ENCODE measurements at regions not wholly inside any gene's neighbourhood (a gene's known extent, or its start where the extent isn't known, plus 50 kb on each side); places are given as distances from the start of the nearest gene placed in this dataset.

DNA sequence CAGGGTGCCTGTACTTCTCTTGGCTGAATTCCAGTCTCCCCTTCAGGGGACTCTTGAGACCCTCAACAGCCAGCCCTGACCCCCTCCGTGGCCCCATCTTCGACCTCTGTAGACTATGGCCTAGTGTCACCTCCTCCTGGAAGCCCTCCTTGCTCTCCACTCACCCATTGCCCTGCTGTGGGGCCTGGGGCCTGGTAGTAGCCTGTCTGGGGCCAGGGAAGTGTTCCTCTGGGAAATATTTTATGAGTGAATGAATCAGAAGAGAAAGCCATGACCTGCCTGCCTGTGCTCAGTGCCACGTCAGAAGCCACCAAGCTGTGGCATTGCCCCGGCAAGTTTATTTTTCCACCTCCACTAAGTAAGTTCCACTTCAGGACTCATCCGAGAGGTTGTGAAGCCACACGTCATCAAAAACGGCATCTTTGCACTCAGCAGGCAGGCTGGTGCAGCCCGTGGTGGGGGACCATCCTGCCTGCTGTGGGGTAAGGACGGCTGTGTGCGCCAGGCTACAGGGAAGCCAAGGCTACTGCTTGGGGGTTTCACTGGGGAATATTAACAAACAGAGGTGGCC, 59.6 kb upstream of the PPARA start:
- ChIA-PET POLR2A (no interaction called here), CTCF (interaction anchor here (1.4 kb wide), 1 partner anchor 85 kb away, joined by 3 read pairs; no protein-coding TSS in a partner anchor)
- no peak for DNase-seq (ENCODE audit: extremely low spot score)
- TF ChIP-seq, protein P1, sequence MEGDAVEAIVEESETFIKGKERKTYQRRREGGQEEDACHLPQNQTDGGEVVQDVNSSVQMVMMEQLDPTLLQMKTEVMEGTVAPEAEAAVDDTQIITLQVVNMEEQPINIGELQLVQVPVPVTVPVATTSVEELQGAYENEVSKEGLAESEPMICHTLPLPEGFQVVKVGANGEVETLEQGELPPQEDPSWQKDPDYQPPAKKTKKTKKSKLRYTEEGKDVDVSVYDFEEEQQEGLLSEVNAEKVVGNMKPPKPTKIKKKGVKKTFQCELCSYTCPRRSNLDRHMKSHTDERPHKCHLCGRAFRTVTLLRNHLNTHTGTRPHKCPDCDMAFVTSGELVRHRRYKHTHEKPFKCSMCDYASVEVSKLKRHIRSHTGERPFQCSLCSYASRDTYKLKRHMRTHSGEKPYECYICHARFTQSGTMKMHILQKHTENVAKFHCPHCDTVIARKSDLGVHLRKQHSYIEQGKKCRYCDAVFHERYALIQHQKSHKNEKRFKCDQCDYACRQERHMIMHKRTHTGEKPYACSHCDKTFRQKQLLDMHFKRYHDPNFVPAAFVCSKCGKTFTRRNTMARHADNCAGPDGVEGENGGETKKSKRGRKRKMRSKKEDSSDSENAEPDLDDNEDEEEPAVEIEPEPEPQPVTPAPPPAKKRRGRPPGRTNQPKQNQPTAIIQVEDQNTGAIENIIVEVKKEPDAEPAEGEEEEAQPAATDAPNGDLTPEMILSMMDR (IDR thresholded peaks at IDR 0.05; ENCODE audit: control extremely low read depth, extremely low read depth, low read depth, missing control alignments), result no peak

DNA sequence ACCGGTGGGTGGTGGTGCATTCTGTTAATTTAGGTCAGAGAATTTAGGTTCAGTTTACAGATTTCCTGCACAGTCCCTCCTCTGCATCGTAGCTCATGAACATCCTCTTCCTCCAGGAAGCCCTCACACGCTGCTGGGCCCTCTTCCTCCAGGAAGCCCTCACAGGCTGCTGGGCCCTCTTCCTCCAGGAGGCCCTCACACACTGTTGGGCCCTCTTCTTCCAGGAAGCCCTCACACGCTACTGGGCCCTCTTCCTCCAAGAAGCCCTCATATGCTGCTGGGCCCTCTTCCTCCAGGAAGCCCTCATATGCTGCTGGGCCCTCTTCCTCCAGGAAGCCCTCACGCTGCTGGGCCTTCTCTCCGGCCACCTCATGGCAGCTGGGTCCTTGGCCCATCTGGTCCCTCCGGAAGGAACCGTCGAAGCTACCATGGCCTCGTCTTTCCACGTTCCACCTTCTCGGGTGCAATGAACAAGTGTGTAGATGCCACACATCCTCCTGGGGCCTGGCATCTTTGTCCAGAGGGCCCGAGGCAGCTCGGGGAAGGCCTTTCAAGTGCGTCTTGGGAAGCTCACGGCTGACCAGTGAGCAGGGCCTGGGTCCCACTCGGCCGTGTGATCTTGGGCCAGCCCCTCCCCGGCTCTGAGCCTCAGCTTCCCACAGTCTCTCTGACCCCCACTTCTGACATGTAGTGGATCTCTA, 58.9 kb upstream of the PPARA start:
- TF ChIP-seq, protein P1 (IDR thresholded peaks at IDR 0.05; ENCODE audit: control extremely low read depth, extremely low read depth, low read depth, missing control alignments), result no peak
- CTCF ChIA-PET, result interaction anchor here (1.4 kb wide), 2 partner anchors 31 to 85 kb away, joined by 3 read pairs; no protein-coding TSS in a partner anchor
- POLR2A ChIA-PET, result no interaction called here
- no peak for DNase-seq (ENCODE audit: extremely low spot score)

DNA sequence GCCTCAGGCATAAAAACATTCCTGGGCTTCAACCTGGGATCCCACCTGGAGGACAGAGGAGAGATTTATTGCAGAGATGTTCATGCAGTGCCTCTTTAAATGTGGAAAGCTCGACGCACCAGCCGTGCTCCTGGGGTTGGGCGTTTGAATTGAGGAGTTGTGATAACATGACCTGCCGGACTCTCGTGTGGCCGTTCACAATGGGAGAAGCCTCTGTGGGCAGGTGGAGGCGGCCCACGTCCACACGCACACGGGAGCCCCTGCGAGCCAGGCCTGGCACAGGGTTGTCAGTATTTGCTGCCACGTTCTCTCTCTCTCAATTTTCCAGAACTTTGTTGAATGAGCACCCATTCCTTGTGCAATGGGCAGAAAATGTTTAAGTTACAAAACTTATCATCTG, 58.3 kb upstream of the PPARA start:
- no peak for DNase-seq (ENCODE audit: extremely low spot score)
- CTCF ChIA-PET, result interaction anchor here (1.4 kb wide), 2 partner anchors 31 to 86 kb away, joined by 3 read pairs; no protein-coding TSS in a partner anchor
- POLR2A ChIA-PET, result no interaction called here
- TF ChIP-seq, protein P1 (IDR thresholded peaks at IDR 0.05; ENCODE audit: control extremely low read depth, extremely low read depth, low read depth, missing control alignments), result no peak

DNA sequence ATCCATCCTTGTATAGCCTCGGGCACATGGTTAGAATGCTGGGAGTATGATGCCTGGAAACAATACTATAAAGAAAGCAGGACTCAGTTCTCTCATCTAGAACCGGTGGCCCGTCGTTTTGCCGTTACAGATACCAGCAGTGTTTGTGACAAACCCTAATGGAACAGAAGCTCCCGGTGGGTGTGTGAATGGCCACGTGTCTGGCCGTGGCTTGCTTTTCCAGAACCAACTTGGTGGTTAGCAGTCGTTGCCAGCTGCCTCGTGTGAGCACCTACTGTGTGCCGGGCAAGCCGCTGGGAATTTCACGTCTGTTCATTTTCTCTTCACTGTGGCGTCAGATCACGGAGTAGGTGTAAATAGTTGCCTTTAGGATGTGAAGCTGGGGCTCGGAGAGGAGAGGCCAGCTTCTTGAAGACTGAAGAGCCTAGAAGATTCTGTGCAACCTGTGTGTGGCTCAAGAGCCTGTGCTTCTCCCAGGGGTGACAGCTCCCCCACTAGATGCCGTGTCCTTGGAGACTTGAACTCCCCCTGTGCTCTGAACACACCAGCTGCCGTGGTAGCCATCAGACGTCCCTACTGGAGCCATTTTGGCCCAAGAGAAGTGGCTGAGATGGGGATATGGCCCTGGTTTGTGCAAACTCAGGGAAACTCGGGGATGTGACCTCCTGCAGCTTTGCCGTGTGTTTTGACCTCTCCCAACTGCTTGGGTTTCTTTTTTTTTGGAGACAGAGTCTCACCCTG, 57.5 kb upstream of the PPARA start:
- TF ChIP-seq, protein P1 (IDR thresholded peaks at IDR 0.05; ENCODE audit: control extremely low read depth, extremely low read depth, low read depth, missing control alignments), result no peak
- ChIA-PET CTCF (interaction anchor here (1.4 kb wide), 1 partner anchor 30 kb away, joined by 3 read pairs; no protein-coding TSS in a partner anchor), POLR2A (no interaction called here)
- DNase-seq (ENCODE audit: extremely low spot score), result no peak

DNA sequence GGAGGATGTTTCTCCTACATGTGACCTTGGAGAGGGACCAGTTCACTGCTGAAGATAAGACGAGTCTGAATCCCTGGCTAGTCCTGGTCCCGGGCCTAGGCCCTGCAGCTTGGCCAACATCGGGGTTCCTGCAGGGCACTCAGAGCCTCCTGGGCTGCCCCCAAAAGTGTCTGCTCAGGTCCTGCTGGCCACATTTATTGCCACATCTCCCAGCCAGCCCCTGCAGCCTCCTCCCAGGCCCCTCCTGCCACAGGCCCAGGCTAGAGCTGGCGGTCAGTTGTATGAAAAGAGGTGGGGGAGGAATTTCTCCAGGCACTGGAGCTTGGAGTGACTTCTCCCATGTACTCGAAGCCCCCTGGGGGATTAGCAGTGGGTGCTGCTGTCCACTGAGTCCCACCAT, 56.5 kb upstream of the PPARA start:
- DNase-seq (ENCODE audit: extremely low spot score), result no peak
- TF ChIP-seq, protein P1 (IDR thresholded peaks at IDR 0.05; ENCODE audit: control extremely low read depth, extremely low read depth, low read depth, missing control alignments), result no peak
- POLR2A ChIA-PET, result no interaction called here
- CTCF ChIA-PET, result interaction anchor here (1.0 to 1.4 kb wide), 3 partner anchors 22 to 88 kb away, joined by 3 to 5 read pairs (median 3); no protein-coding TSS in a partner anchor

DNA sequence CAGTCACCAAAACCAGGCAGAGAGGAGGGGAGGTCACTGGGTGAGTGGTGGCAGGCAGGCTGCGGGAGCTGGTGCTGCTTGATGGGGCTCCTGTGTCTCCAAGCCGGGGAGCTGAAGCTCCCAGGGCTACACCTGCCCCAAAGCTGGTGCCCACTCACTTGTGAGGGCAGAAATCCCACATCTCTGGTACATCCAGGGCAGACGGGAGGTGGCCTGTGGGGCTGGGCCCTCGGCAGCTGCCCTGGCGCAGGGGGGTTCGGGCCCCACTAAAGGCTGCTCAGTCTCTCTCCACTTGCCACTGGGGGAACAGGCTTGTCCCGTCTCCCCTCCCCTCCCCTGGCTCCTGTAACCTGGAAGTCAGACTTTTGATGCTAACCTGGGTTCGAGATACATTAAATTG, 55.6 kb upstream of the PPARA start:
- CTCF ChIA-PET, result interaction anchor here (1.0 to 1.4 kb wide), 3 partner anchors 21 to 89 kb away, joined by 3 to 5 read pairs (median 3); no protein-coding TSS in a partner anchor
- no peak for DNase-seq (ENCODE audit: extremely low spot score)
- TF ChIP-seq, protein P1 (IDR thresholded peaks at IDR 0.05; ENCODE audit: control extremely low read depth, extremely low read depth, low read depth, missing control alignments), result no peak
- POLR2A ChIA-PET, result no interaction called here
